GM08714 (cell line): ENCODE measurements at regions not wholly inside any gene's neighbourhood (a gene's known extent, or its start where the extent isn't known, plus 50 kb on each side); places are given as distances from the start of the nearest gene placed in this dataset.
"Not testable (repeated sequence)": the region's sequence is repeated elsewhere in the genome, so short reads cannot be mapped to it uniquely, and the experiment has no call there.

Source experiments
- H3K4me3 ChIP-seq: fragments of 200-500 bp; sonication (Bioruptor generic); 2 replicates; pipeline ENCODE4 v1.5.1; 2014; ENCODE audit warnings: mild to moderate bottlenecking, low read length, inconsistent platforms
- ZNF274 ChIP-seq: IDR thresholded peaks from 2 replicates; pipeline ENCODE4 v1.6.1; 2012; ENCODE audit warnings: mild to moderate bottlenecking, low read depth, low read length

DNA sequence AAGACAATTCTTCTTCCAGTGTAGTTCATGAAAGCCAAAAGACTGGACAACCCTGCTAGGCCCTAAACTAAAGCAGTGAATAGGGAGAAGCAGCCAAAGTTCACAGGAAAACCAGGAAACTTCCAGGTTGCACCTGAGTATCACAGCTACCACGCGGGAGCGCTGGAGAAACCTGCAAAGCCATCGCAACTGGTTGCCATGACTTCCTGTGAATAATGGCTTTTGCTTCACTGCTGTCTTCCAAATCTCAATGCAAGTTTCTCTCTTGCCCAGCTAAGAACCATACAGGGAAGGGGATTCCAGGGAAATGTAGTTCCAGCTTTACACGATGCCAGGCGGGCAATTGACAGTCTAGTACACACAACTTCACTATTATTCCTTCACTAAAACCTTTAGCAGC is 114.1 kb downstream of the GXYLT1 start:
- TF ChIP-seq ZNF274, result no peak
- H3K4me3 ChIP-seq, result no peak overlapping the region

DNA sequence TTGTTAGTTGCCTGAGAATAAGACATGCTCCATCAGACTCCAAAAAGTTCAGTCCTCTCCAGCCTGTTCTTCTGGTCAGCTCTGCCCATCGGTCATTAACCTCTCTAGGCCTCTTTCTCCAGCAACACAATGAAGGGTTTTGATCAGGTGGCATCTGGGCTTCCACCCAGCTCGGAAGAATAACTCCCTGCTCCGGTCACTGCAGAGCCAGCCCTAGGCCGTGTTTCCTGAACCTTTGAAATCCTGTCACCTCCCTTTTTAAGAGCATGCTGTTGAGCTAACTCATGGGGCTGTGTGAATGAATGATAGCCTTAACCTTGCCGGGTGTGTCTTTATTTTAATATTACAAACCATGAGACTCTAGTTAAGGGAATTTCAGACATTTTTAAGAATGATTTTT is 117.1 kb downstream of the GXYLT1 start:
- TF ChIP-seq ZNF274, result no peak

DNA sequence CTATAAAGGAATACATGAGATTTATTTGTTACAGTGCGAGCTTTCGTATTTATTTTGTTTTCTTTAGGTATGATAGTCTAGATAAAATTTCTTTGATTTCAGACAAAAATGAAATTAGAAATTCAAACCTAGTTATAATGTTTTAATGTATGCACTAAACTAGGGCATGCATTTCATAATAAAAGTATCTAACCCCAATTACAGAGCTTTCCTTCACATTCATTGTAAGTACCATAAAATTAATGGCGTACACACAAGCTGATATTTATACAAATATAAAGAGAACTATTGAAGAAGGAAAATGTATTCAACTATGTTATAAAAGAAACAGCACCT is 120.2 kb downstream of the GXYLT1 start:
- no peak overlapping the region for H3K4me3 ChIP-seq
- TF ChIP-seq ZNF274, result no peak

More for the DNA sequence above, 117.1 kb downstream of the GXYLT1 start:
- H3K4me3 ChIP-seq, result no peak overlapping the region

DNA sequence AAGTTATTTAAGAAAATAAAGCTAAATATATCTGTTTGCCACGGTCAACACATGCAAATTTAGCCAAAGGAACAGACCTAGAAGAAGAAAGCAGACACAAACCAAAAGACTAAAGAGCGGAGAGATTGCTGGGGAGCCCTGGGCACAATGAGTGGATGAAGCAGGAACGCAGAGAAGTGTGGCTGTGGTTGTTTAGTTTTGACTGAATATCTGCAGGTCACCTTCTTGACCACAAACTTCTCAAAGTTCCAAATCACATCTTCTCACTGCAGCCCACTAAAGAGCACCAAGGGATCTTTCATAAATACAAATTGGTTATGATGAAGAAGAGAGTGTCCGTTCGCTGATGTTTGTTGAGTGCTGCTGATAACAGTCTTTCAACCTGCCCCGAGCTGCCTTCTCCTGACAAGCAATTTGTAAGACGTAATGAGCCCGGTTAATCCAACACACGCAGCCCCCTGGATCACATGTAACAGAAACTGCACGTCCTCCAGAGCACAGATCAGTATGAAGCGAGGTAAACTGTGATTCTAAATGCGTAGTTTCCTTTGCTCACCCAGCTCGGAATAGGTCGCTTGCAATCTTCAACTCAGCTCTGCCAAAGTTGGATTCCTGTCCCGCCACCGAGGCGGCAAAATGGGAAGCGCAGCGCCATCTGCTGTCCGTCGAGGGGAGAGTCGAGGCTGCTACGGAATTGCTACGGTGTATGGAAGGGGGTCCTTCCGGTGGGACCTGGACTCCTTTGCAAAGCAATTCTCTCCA is 120.8 kb downstream of the GXYLT1 start:
- no peak for TF ChIP-seq ZNF274
- no peak overlapping the region for H3K4me3 ChIP-seq

DNA sequence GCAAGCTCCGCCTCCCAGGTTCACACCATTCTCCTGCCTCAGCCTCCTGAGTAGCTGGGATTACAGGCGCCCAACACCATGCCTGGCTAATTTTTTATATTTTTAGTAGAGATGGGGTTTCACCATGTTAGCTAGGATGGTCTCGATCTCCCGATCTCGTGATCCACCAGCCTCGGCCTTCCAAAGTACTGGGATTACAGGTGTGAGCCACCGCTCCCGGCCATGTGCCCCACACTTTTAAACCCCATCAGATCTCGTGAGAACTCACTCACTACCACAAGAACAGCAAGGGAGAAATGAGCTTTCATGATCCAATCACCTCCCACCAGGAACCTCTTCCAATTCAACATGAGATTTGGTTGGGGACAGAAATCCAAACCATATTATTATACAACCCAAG is 122.7 kb downstream of the GXYLT1 start:
- not testable (repeated sequence) for H3K4me3 ChIP-seq

DNA sequence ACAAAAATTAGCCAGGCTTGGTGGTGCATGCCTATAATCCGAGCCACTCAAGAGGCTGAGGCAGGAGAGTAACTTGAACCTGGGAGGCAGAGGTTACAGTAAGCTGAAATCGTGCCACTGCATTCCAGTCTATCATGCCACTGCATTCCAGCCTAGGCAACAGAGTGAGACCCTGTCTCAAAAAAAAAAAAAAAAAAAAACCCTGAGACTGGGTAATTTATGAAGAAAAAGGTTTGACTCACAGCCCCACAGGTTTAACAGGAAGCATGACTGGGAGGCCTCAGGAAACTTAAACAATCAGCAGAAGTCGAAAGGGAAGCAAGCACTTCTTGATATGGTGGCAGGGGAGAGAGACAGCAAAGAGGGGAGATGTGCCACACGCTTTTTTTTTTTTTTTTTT is 123.2 kb downstream of the GXYLT1 start:
- no peak for TF ChIP-seq ZNF274
- no peak overlapping the region for H3K4me3 ChIP-seq

DNA sequence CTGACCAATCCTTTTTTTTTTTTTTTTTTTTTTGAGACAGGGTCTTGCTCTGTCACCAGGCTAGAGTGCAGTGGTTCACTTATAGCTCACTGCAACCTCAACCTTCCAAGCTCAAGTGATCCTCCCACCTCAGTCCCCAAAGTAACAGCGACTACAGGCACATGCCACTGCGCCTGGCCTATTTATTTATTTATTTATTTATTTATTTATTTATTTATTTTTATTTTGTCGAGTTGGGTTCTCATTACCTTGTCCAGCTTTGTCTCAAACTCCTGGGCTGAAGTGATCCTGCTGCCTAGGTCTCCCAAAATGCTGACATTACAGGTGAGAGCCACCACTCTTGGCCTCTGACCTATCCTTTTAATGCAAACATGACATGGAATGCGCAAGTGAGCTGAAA is 124.4 kb downstream of the GXYLT1 start:
- no peak for TF ChIP-seq ZNF274
- H3K4me3 ChIP-seq, result no peak overlapping the region

DNA sequence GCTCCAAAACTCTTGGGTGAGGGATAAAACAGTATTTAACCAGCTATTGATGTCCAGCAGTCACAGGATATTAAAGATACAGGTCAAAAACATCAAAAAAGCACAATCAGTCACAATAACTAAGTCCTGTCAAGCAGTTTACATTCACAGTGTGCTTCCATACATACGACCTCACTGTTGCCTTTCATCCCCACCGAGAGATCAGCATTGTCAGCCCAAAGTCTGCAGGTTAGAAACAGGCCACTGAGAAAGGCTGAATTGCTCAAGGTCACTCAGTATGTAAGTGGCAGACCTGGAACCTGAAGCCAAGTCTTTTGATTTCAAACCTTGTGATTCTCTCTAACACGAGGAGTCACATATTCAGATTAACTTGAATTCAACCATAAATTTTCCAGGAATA is 124.9 kb downstream of the GXYLT1 start:
- TF ChIP-seq ZNF274, result no peak
- H3K4me3 ChIP-seq, result no peak overlapping the region

DNA sequence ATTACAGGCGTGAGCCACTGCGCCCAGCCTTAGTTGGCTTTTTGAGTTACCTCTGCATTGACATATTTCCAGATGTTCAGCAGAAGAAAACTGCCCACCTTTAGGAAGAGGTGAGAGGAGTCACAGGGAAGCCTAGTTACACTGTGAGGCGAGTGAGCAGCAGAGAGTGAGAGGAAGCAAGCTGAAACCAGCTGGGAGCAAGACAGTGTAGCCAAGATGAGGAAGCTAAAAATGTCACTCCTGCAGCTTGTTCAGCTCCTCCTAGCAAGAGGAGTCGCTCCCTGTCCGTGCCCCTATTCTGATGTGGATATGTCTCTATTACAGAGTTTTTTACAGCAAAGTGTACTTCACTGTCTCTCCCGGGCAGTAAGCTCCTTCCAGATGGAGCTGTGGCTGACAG is 127.6 kb downstream of the GXYLT1 start:
- TF ChIP-seq ZNF274, result no peak
- no peak overlapping the region for H3K4me3 ChIP-seq

DNA sequence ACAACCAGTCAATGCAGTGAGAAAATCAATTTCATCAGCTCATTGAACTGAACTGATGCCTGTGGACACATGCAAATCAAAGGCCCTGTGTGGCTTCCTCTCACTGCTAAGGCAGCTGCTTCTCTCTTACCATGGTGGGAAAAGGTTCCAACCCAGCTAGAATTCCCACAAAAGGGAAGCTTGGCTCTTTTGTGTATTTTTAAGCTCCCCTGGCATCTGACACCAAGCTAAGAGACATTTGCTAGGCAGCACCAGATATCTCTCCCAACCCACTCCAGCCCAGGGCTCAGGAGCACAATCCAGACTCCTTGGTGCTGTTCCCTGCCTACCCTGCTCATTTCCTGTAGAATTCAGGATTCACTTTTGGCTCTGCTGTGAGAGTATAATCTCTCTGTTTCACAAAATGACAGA is 129.6 kb downstream of the GXYLT1 start:
- no peak overlapping the region for H3K4me3 ChIP-seq
- TF ChIP-seq ZNF274, result no peak

DNA sequence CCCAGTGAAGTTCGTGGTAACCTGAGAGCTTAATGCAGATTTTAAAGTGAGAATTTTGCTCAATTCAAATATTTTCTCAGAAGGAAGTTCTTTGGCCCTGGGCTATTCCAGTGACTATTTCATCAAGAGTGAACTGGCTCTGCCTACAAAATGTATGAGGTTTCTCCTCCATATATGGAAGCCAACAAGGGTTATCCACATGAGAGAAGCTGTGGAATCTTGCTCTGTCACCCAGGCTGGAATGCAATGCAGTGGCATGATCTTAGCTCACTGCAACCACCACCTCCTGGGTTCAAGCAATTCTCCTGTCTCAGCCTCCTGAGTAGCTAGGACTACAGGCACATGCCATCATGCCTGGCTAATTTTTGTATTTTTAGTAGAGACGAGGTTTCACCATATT is 132.2 kb downstream of the GXYLT1 start:
- not testable (repeated sequence) for H3K4me3 ChIP-seq

DNA sequence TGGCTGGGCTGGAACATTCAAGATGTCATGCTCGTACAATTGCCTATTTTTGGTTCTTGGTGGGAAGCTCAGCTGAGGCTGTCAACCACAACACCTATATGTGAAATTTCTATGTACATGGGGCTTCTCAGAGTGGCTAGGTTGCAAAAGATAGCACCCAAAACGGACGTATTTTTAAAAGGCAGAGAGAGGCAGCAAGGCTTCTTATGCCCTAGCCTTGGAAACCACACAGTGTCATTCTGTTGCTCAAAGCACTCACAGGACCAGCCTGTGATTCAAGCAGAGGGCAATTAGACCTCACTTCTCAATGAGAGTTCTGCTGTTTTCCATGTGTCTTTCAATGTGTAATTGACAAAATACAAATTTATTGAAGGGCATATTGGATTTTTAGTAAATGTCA is 134.0 kb downstream of the GXYLT1 start:
- no peak for TF ChIP-seq ZNF274
- no peak overlapping the region for H3K4me3 ChIP-seq

DNA sequence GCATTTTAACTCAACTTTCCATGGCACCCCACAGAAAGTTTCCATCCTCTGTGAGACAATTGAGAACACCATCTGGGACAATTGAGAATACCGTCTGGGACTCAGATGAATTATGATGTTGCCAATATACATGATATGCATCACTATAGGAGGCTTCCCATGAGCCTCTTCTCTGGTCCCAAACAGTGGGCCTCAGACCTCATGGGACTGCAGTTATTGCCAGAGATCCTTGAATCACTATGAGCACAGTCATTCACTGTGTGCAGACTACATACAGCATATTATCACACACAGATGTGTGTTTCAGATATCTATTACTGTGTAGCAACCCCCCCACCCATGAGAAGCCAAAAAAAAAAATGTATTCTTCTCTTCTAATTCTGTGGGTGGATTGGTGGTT is 134.4 kb downstream of the GXYLT1 start:
- TF ChIP-seq ZNF274, result no peak
- H3K4me3 ChIP-seq, result no peak overlapping the region

DNA sequence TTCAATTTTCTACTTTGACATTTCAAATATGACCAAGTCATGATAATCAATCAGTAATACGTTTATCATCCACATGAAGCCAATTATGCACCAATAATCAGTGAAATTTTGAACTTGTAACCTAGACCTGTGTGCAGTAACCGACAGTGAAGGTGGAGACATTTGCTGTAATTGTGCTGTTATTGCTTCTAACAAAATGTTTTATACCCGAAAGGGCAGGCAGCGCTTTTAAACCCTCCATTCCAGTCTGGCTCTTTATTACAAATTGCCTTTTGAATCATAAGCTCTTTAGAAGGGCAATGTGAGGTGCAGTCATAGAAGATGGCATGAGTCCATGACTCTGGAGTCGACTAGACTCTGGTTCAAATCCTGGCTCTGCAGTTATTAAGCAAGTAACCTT is 135.7 kb downstream of the GXYLT1 start:
- TF ChIP-seq ZNF274, result no peak
- no peak overlapping the region for H3K4me3 ChIP-seq

DNA sequence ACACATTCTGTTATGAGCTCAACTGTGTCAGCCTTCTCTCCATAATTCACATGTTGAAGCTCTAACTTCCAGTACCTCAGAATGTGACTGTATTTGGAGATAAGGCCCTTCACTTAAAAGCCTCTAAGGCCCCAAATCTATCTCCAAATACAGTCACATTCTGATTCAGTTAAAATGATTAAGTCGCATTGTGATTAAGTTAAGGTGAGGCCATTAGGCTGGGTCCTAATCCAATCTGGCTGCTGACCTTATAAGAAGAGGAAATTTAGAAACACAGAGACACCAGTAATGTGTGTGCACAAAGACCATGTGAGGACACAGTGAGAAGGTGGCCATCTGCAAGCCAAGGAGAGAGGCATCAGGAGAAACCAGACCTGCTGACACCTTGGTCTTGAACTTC is 141.6 kb downstream of the GXYLT1 start:
- no peak overlapping the region for H3K4me3 ChIP-seq
- no peak for TF ChIP-seq ZNF274

DNA sequence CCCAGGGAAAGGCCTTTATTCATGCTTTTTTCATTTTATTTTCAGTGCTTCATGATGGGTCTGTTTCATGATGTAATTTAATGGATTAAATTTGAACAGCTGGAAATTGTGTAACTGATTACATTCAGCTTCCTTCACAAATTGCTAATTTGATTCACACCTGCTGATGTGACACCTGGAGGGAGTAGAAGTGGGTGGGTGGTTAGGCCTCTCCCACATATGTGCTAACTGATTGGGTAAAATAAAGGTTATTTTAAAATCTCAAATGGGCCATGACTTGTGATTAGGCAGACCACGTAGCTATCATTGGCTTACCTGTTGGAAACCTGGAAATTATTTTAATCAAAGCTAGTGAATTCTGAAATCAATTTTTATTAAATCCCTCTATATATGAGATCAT is 142.1 kb downstream of the GXYLT1 start:
- TF ChIP-seq ZNF274, result no peak

More for the DNA sequence above, 142.1 kb downstream of the GXYLT1 start:
- H3K4me3 ChIP-seq, result no peak overlapping the region
